ENCODE measurements at regions not wholly inside any gene's neighbourhood (a gene's known extent, or its start where the extent isn't known, plus 50 kb on each side); places are given as distances from the start of the nearest gene placed in this dataset.

DNA sequence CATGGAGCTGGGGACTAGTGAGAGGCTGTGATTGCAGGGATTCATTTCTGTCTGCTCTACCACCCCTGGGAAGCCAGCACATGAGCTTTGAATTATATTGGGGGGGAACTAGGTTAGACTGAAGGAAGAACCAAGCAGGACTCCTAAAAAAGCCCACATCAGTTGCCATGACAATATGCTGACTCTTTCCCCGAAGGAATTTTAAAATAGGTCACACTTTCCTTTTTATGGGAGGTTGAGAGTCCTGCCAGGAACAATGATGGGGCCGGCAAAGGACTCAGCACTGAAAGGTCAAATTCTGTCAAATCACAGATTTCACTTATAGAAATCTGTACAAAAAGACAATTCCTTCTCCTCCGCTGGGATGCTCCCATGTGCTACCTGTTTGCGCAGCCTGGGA lies 130.8 kb downstream of the ZNF621 start:
- no peaks in the 10 kb centered on the region for H4K20me1 ChIP-seq (ENCODE audit: insufficient read depth, low read length)
- Mint-ChIP-seq H3K4me3 (ENCODE audit: unreplicated experiment) (no peak overlapping the region), H3K36me3 (ENCODE audit: low read depth, unreplicated experiment) (no peaks in the 10 kb centered on the region), H3K27me3 (ENCODE audit: low read depth, unreplicated experiment) (peaks cover 16% of the 10 kb centered on the region), H3K27ac (ENCODE audit: unreplicated experiment) (no peak overlapping the region), H3K4me1 (ENCODE audit: low read depth, unreplicated experiment) (no peaks in the 10 kb centered on the region), H3K9me3 (ENCODE audit: unreplicated experiment) (no peaks in the 10 kb centered on the region)
- no peak overlapping the region for H3K4me3 ChIP-seq (ENCODE audit: insufficient read depth, low read depth, low read length)
- H3K9me3 ChIP-seq (ENCODE audit: insufficient read depth, low read depth, low read length): no peaks in the 10 kb centered on the region
- FAIRE-seq (no peak), DNase-seq (ENCODE audit: low read depth) (no peak)
- no peak overlapping the region for H3K27ac ChIP-seq (ENCODE audit: low read depth, low read length)
- no peaks in the 10 kb centered on the region for H3K79me2 ChIP-seq (ENCODE audit: insufficient read depth, low read length)
- H3K4me2 ChIP-seq (ENCODE audit: low read length): no peak overlapping the region
- H3K36me3 ChIP-seq (ENCODE audit: insufficient read depth, low read length): no peaks in the 10 kb centered on the region
- TF ChIP-seq, protein P1, sequence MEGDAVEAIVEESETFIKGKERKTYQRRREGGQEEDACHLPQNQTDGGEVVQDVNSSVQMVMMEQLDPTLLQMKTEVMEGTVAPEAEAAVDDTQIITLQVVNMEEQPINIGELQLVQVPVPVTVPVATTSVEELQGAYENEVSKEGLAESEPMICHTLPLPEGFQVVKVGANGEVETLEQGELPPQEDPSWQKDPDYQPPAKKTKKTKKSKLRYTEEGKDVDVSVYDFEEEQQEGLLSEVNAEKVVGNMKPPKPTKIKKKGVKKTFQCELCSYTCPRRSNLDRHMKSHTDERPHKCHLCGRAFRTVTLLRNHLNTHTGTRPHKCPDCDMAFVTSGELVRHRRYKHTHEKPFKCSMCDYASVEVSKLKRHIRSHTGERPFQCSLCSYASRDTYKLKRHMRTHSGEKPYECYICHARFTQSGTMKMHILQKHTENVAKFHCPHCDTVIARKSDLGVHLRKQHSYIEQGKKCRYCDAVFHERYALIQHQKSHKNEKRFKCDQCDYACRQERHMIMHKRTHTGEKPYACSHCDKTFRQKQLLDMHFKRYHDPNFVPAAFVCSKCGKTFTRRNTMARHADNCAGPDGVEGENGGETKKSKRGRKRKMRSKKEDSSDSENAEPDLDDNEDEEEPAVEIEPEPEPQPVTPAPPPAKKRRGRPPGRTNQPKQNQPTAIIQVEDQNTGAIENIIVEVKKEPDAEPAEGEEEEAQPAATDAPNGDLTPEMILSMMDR (IDR thresholded peaks at IDR 0.05; ENCODE audit: insufficient read depth, low read depth, low read length): no peak
- no peak for TF ChIP-seq EZH2 (IDR thresholded peaks at IDR 0.05; ENCODE audit: insufficient read depth, low read length)
- H3K4me1 ChIP-seq (ENCODE audit: insufficient read depth, low read length): no peaks in the 10 kb centered on the region
- H3K9ac ChIP-seq (ENCODE audit: low read length): no peak overlapping the region
- H3K27me3 ChIP-seq (ENCODE audit: insufficient read depth, low read length): no peaks in the 10 kb centered on the region
- H2AFZ ChIP-seq (ENCODE audit: low read depth, low read length): no peak overlapping the region

DNA sequence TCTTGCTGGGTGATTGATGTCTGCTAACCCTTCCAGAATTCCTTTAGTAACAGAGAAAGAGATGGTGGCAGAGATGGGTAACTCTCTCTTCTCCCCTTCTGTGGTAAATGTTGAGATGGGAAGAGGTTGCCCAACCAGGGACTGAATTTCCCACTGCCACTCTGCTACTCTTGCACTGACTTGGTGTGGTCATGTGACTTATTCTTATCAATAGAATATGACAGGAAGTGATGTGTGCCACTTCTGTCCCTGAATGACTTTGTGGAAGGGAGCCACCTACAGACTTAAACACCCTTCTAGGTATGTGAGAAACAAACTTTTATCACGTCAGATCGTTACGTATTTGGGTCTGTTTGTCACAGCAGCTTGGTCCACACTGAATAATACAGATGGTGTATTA lies 132.9 kb downstream of the ZNF621 start:
- Mint-ChIP-seq H3K27ac (ENCODE audit: unreplicated experiment) (no peak overlapping the region), H3K4me1 (ENCODE audit: low read depth, unreplicated experiment) (no peaks in the 10 kb centered on the region), H3K27me3 (ENCODE audit: low read depth, unreplicated experiment) (peaks cover 12% of the 10 kb centered on the region), H3K9me3 (ENCODE audit: unreplicated experiment) (no peaks in the 10 kb centered on the region), H3K4me3 (ENCODE audit: unreplicated experiment) (no peak overlapping the region), H3K36me3 (ENCODE audit: low read depth, unreplicated experiment) (no peaks in the 10 kb centered on the region)
- H3K27ac ChIP-seq (ENCODE audit: low read depth, low read length): no peak overlapping the region
- H4K20me1 ChIP-seq (ENCODE audit: insufficient read depth, low read length): no peaks in the 10 kb centered on the region
- FAIRE-seq: no peak
- no peaks in the 10 kb centered on the region for H3K36me3 ChIP-seq (ENCODE audit: insufficient read depth, low read length)
- no peak for DNase-seq (ENCODE audit: low read depth)
- H3K9me3 ChIP-seq (ENCODE audit: insufficient read depth, low read depth, low read length): no peaks in the 10 kb centered on the region
- no peak overlapping the region for H2AFZ ChIP-seq (ENCODE audit: low read depth, low read length)
- H3K27me3 ChIP-seq (ENCODE audit: insufficient read depth, low read length): no peaks in the 10 kb centered on the region
- no peak for TF ChIP-seq EZH2 (IDR thresholded peaks at IDR 0.05; ENCODE audit: insufficient read depth, low read length)
- TF ChIP-seq, protein P1 (IDR thresholded peaks at IDR 0.05; ENCODE audit: insufficient read depth, low read depth, low read length): no peak
- H3K4me1 ChIP-seq (ENCODE audit: insufficient read depth, low read length): no peaks in the 10 kb centered on the region
- H3K4me2 ChIP-seq (ENCODE audit: low read length): no peak overlapping the region
- H3K79me2 ChIP-seq (ENCODE audit: insufficient read depth, low read length): no peaks in the 10 kb centered on the region
- H3K4me3 ChIP-seq (ENCODE audit: insufficient read depth, low read depth, low read length): no peak overlapping the region
- no peak overlapping the region for H3K9ac ChIP-seq (ENCODE audit: low read length)

DNA sequence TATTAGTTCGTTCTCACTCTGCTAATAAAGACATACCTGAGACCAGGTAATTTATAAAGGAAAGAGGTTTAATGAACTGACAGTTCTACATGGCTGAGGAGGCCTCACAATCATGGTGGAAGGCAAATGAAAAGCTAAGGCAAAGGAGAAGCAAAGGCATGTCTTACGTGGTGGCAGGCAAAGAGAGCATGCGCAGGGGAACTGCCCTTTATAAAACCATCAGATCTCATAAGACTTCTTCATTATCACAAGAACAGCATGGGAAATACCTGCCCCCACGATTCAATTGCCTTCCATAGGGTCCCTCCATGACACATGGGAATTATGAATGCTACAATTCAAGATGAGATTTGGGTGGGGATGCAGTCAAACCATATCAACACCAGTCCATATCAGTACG lies 133.5 kb downstream of the ZNF621 start:
- no peak for DNase-seq (ENCODE audit: low read depth)
- no peak overlapping the region for H3K4me3 Mint-ChIP-seq (ENCODE audit: unreplicated experiment)
- no peaks in the 10 kb centered on the region for H3K36me3 Mint-ChIP-seq (ENCODE audit: low read depth, unreplicated experiment)
- H3K79me2 ChIP-seq (ENCODE audit: insufficient read depth, low read length): no peaks in the 10 kb centered on the region
- H3K9me3 ChIP-seq (ENCODE audit: insufficient read depth, low read depth, low read length): no peaks in the 10 kb centered on the region
- no peaks in the 10 kb centered on the region for H3K27me3 ChIP-seq (ENCODE audit: insufficient read depth, low read length)
- no peaks in the 10 kb centered on the region for H3K9me3 Mint-ChIP-seq (ENCODE audit: unreplicated experiment)
- H3K4me2 ChIP-seq (ENCODE audit: low read length): no peak overlapping the region
- no peak overlapping the region for H3K4me3 ChIP-seq (ENCODE audit: insufficient read depth, low read depth, low read length)
- no peak overlapping the region for H2AFZ ChIP-seq (ENCODE audit: low read depth, low read length)
- no peaks in the 10 kb centered on the region for H3K4me1 Mint-ChIP-seq (ENCODE audit: low read depth, unreplicated experiment)
- H3K36me3 ChIP-seq (ENCODE audit: insufficient read depth, low read length): no peaks in the 10 kb centered on the region
- no peaks in the 10 kb centered on the region for H4K20me1 ChIP-seq (ENCODE audit: insufficient read depth, low read length)
- no peak overlapping the region for H3K27ac ChIP-seq (ENCODE audit: low read depth, low read length)
- H3K9ac ChIP-seq (ENCODE audit: low read length): no peak overlapping the region
- H3K4me1 ChIP-seq (ENCODE audit: insufficient read depth, low read length): no peaks in the 10 kb centered on the region
- TF ChIP-seq EZH2 (IDR thresholded peaks at IDR 0.05; ENCODE audit: insufficient read depth, low read length): no peak
- TF ChIP-seq, protein P1 (IDR thresholded peaks at IDR 0.05; ENCODE audit: insufficient read depth, low read depth, low read length): no peak
- H3K27ac Mint-ChIP-seq (ENCODE audit: unreplicated experiment): no peak overlapping the region
- no peak for FAIRE-seq
- peaks cover 12% of the 10 kb centered on the region for H3K27me3 Mint-ChIP-seq (ENCODE audit: low read depth, unreplicated experiment)
